HepG2 (cell line): ENCODE measurements at regions not wholly inside any gene's neighbourhood (a gene's known extent, or its start where the extent isn't known, plus 50 kb on each side); places are given as distances from the start of the nearest gene placed in this dataset.

ENCODE experiments used
- ATAD3A ChIP-seq: sonication (generic); formaldehyde crosslinking; IDR thresholded peaks from 2 replicates; pipeline ENCODE4 v1.4.0; 2020; ENCODE audit warnings: missing genetic modification reagents
- DMAP1 ChIP-seq: IDR thresholded peaks from 2 replicates; pipeline ENCODE4 v1.6.1; 2016
- IRF2 ChIP-seq: IDR thresholded peaks from 2 replicates; pipeline ENCODE4 v1.6.1; 2018; ENCODE audit warnings: missing genetic modification reagents, missing compliant biosample characterization
- ISL2 ChIP-seq: sonication (generic); formaldehyde crosslinking; IDR thresholded peaks from 2 replicates; pipeline ENCODE4 v1.5.0; 2020; ENCODE audit warnings: missing genetic modification reagents
- KDM5B ChIP-seq: sonication (generic); formaldehyde crosslinking; IDR thresholded peaks from 2 replicates; pipeline ENCODE4 v1.4.0; 2020; ENCODE audit warnings: missing genetic modification reagents, mild to moderate bottlenecking, borderline replicate concordance
- MAFK ChIP-seq, 2 experiments: IDR thresholded peaks in 1 of 2; conservative IDR thresholded peaks in 1 of 2; 2 replicates each; pipeline ENCODE4 v1.6.1; 2011; ENCODE audit warnings: improper control_type of control experiment in 2 of 2, low read length in 2 of 2
- MATR3 ChIP-seq: sonication (generic); formaldehyde crosslinking; IDR thresholded peaks from 2 replicates; pipeline ENCODE4 v1.4.0; 2020; ENCODE audit warnings: missing genetic modification reagents
- MEF2D ChIP-seq: sonication (generic); formaldehyde crosslinking; IDR thresholded peaks from 2 replicates; pipeline ENCODE4 v1.5.1; 2020; ENCODE audit warnings: mild to moderate bottlenecking, missing genetic modification reagents
- NPAS2 ChIP-seq: sonication (generic); formaldehyde crosslinking; IDR thresholded peaks from 2 replicates; pipeline ENCODE4 v1.8.0; 2022; ENCODE audit warnings: mild to moderate bottlenecking, missing genetic modification reagents, borderline replicate concordance
- SNAI1 ChIP-seq: sonication (generic); formaldehyde crosslinking; IDR thresholded peaks from 2 replicates; pipeline ENCODE4 v1.5.0; 2020; ENCODE audit warnings: mild to moderate bottlenecking, missing genetic modification reagents, borderline replicate concordance
- TBX2 ChIP-seq: sonication (generic); formaldehyde crosslinking; IDR thresholded peaks from 2 replicates; pipeline ENCODE4 v1.5.0; 2020; ENCODE audit warnings: missing genetic modification reagents, mild to moderate bottlenecking, borderline replicate concordance
- ZNF121 ChIP-seq: sonication (generic); formaldehyde crosslinking; IDR thresholded peaks from 2 replicates; pipeline ENCODE4 v1.5.0; 2020; ENCODE audit warnings: mild to moderate bottlenecking, missing genetic modification reagents
- ZNF143 ChIP-seq: sonication (generic); formaldehyde crosslinking; IDR thresholded peaks from 2 replicates; pipeline ENCODE4 v1.4.0; 2020; ENCODE audit warnings: missing genetic modification reagents
- ZNF30 ChIP-seq: sonication (generic); formaldehyde crosslinking; IDR thresholded peaks from 2 replicates; pipeline ENCODE4 v1.5.0; 2020; ENCODE audit warnings: mild to moderate bottlenecking, missing genetic modification reagents
- ZNF335 ChIP-seq: sonication (generic); formaldehyde crosslinking; IDR thresholded peaks from 2 replicates; pipeline ENCODE4 v1.4.0; 2020; ENCODE audit warnings: missing genetic modification reagents
- ZNF44 ChIP-seq: sonication (generic); formaldehyde crosslinking; IDR thresholded peaks from 2 replicates; pipeline ENCODE4 v1.5.1; 2020; ENCODE audit warnings: mild to moderate bottlenecking, missing genetic modification reagents
- ZNF484 ChIP-seq: sonication (generic); formaldehyde crosslinking; IDR thresholded peaks from 2 replicates; pipeline ENCODE4 v1.5.1; 2020; ENCODE audit warnings: mild to moderate bottlenecking, low read depth, missing genetic modification reagents, borderline replicate concordance
- ZNF549 ChIP-seq: sonication (generic); formaldehyde crosslinking; IDR thresholded peaks from 2 replicates; pipeline ENCODE4 v1.5.0; 2020; ENCODE audit warnings: missing genetic modification reagents
- ZNF567 ChIP-seq: sonication (generic); formaldehyde crosslinking; IDR thresholded peaks from 2 replicates; pipeline ENCODE4 v1.8.1; 2023; ENCODE audit warnings: mild to moderate bottlenecking, missing genetic modification reagents, borderline replicate concordance
- ZNF614 ChIP-seq: IDR thresholded peaks from 2 replicates; pipeline ENCODE4 v1.6.1; 2018; ENCODE audit warnings: missing biosample characterization, missing genetic modification reagents, inconsistent platforms, borderline replicate concordance
- TF ChIP-seq, protein P1 (sequence below): sonication (generic); formaldehyde crosslinking; IDR thresholded peaks from 2 replicates; pipeline ENCODE4 v1.4.0; 2020; ENCODE audit warnings: low read depth, mild to moderate bottlenecking, missing genetic modification reagents
- TF ChIP-seq, protein P2 (sequence below): sonication (generic); formaldehyde crosslinking; IDR thresholded peaks from 2 replicates; pipeline ENCODE4 v1.5.1; 2020; ENCODE audit warnings: missing genetic modification reagents, mild to moderate bottlenecking, borderline replicate concordance
- TF ChIP-seq, protein P3 (sequence below): IDR thresholded peaks from 2 replicates; pipeline ENCODE4 v1.6.1; 2016; ENCODE audit warnings: low read depth, missing genetic modification reagents, missing compliant biosample characterization

DNA sequence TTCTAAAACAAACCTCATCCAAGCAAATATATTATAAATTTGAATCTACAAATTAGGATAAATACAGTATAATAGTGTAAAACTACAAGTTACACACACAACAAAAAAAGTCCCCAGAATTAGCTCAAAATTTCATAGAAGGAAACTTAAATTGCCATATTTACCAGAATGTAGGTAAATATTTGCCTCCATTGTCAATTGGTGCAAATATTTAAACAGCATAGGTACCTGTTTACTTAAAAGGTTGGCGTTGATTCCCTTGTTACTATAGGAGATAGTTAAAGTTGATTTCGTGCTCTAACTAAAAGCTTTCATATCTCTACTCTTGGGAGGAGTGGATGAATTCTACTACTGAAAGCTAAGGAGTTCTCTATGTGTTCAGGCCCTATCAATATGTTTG, 111.6 kb upstream of the TENT5A start (continued):
- TF ChIP-seq ZNF484 (CRISPR knock-in tag) (no peak), DMAP1 (CRISPR knock-in tag) (no peak), ZNF614 (CRISPR knock-in tag) (no peak), ZNF143 (CRISPR knock-in tag) (no peak), ZNF335 (CRISPR knock-in tag) (no peak), ATAD3A (CRISPR knock-in tag) (no peak), KDM5B (CRISPR knock-in tag) (no peak), ISL2 (CRISPR knock-in tag) (peak; percentile 90), MATR3 (CRISPR knock-in tag) (no peak), TBX2 (CRISPR knock-in tag) (no peak), ZNF121 (CRISPR knock-in tag) (no peak), MAFK (conservative IDR thresholded peaks at IDR 0.05 in 1 of 2, IDR thresholded peaks at IDR 0.05 in 1 of 2; ENCODE audit: low read length in 2 of 2) (no peak), NPAS2 (CRISPR knock-in tag) (no peak), ZNF567 (CRISPR knock-in tag) (no peak), ZNF30 (CRISPR knock-in tag) (no peak), IRF2 (CRISPR knock-in tag) (no peak), ZNF549 (no peak), MEF2D (CRISPR knock-in tag) (no peak), ZNF44 (CRISPR knock-in tag) (no peak), SNAI1 (CRISPR knock-in tag) (no peak)
- TF ChIP-seq, protein P1, sequence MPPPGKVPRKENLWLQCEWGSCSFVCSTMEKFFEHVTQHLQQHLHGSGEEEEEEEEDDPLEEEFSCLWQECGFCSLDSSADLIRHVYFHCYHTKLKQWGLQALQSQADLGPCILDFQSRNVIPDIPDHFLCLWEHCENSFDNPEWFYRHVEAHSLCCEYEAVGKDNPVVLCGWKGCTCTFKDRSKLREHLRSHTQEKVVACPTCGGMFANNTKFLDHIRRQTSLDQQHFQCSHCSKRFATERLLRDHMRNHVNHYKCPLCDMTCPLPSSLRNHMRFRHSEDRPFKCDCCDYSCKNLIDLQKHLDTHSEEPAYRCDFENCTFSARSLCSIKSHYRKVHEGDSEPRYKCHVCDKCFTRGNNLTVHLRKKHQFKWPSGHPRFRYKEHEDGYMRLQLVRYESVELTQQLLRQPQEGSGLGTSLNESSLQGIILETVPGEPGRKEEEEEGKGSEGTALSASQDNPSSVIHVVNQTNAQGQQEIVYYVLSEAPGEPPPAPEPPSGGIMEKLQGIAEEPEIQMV (CRISPR knock-in tag): no peak
- TF ChIP-seq, protein P2, sequence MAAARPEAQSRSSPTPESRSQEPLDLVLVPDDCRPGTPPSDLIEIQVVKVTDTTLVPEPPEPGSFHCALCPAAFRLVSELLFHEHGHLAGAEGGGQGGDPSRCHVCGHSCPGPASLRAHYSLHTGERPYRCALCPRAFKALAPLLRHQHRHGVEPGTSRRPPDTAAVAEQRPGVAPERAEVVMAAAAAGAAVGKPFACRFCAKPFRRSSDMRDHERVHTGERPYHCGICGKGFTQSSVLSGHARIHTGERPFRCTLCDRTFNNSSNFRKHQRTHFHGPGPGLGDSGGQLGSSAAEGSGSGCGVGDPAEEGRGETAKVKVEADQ (CRISPR knock-in tag): no peak
- TF ChIP-seq, protein P3, sequence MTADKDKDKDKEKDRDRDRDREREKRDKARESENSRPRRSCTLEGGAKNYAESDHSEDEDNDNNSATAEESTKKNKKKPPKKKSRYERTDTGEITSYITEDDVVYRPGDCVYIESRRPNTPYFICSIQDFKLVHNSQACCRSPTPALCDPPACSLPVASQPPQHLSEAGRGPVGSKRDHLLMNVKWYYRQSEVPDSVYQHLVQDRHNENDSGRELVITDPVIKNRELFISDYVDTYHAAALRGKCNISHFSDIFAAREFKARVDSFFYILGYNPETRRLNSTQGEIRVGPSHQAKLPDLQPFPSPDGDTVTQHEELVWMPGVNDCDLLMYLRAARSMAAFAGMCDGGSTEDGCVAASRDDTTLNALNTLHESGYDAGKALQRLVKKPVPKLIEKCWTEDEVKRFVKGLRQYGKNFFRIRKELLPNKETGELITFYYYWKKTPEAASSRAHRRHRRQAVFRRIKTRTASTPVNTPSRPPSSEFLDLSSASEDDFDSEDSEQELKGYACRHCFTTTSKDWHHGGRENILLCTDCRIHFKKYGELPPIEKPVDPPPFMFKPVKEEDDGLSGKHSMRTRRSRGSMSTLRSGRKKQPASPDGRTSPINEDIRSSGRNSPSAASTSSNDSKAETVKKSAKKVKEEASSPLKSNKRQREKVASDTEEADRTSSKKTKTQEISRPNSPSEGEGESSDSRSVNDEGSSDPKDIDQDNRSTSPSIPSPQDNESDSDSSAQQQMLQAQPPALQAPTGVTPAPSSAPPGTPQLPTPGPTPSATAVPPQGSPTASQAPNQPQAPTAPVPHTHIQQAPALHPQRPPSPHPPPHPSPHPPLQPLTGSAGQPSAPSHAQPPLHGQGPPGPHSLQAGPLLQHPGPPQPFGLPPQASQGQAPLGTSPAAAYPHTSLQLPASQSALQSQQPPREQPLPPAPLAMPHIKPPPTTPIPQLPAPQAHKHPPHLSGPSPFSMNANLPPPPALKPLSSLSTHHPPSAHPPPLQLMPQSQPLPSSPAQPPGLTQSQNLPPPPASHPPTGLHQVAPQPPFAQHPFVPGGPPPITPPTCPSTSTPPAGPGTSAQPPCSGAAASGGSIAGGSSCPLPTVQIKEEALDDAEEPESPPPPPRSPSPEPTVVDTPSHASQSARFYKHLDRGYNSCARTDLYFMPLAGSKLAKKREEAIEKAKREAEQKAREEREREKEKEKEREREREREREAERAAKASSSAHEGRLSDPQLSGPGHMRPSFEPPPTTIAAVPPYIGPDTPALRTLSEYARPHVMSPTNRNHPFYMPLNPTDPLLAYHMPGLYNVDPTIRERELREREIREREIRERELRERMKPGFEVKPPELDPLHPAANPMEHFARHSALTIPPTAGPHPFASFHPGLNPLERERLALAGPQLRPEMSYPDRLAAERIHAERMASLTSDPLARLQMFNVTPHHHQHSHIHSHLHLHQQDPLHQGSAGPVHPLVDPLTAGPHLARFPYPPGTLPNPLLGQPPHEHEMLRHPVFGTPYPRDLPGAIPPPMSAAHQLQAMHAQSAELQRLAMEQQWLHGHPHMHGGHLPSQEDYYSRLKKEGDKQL (CRISPR knock-in tag): peak; percentile 91
